ENCODE measurements at regions not wholly inside any gene's neighbourhood (a gene's known extent, or its start where the extent isn't known, plus 50 kb on each side); places are given as distances from the start of the nearest gene placed in this dataset.
"Not testable (repeated sequence)": the region's sequence is repeated elsewhere in the genome, so short reads cannot be mapped to it uniquely, and the experiment has no call there.

DNA sequence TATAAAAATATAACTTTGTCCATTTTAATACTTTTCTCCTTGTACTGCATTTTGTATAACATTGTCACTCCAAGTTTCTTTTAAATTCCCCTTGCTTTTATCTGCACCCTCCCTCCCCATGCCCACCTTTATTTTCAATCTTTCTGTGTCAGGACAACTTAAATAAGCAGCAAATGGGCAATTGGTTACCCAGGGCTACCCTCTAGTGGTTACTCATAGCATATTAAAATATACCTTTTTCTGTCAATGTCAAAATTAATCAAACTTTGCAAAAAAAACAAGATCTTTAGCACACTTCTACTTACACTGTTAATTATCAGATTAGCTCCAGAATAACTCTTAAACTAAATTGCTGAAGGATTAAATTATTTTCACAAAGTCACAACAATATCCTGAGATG lies 2334.6 kb downstream of the EPHA3 start:
- TF ChIP-seq JUND (IDR thresholded peaks at IDR 0.05; ENCODE audit: low read length); GTF2F1 (IDR thresholded peaks at IDR 0.05; ENCODE audit: borderline replicate concordance, low read depth, low read length); CTCF (IDR thresholded peaks at IDR 0.05; ENCODE audit: control extremely low read depth in 1 of 3, insufficient read depth in 1 of 3, low read depth in 1 of 3, low read length in 3 of 3); POLR2A (IDR thresholded peaks at IDR 0.05; ENCODE audit: control extremely low read depth in 1 of 2, low read depth in 2 of 2, low read length in 2 of 2); TAF1 (IDR thresholded peaks at IDR 0.05; ENCODE audit: low read depth, low read length); MAX (IDR thresholded peaks at IDR 0.05); HDAC6 (IDR thresholded peaks at IDR 0.05; ENCODE audit: low read depth, low read length); RFX5 (IDR thresholded peaks at IDR 0.05; ENCODE audit: borderline replicate concordance, low read depth, low read length); CEBPB (IDR thresholded peaks at IDR 0.05; ENCODE audit: low read depth, low read length); BCL11A (IDR thresholded peaks at IDR 0.05; ENCODE audit: low read depth in 2 of 2, low read length in 2 of 2); SAP30 (IDR thresholded peaks at IDR 0.05; ENCODE audit: insufficient read depth, insufficient replicate concordance, low read length); NANOG (IDR thresholded peaks at IDR 0.05; ENCODE audit: insufficient read depth, low read depth, low read length, poor library complexity, severe bottlenecking); TBP (IDR thresholded peaks at IDR 0.05; ENCODE audit: low read depth, low read length): not testable (repeated sequence)
- TF ChIP-seq, protein P1, sequence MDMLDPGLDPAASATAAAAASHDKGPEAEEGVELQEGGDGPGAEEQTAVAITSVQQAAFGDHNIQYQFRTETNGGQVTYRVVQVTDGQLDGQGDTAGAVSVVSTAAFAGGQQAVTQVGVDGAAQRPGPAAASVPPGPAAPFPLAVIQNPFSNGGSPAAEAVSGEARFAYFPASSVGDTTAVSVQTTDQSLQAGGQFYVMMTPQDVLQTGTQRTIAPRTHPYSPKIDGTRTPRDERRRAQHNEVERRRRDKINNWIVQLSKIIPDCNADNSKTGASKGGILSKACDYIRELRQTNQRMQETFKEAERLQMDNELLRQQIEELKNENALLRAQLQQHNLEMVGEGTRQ (IDR thresholded peaks at IDR 0.05; ENCODE audit: low read length), result not testable (repeated sequence)
